AG10803 (cell line): ENCODE measurements at regions not wholly inside any gene's neighbourhood (a gene's known extent, or its start where the extent isn't known, plus 50 kb on each side); places are given as distances from the start of the nearest gene placed in this dataset.

Experiments used
- DNase-seq: peaks from one replicate; pipeline ENCODE4 v3.0.0; 2010; ENCODE audit warnings: low read depth
- H3K4me3 ChIP-seq: 2 replicates; pipeline ENCODE4 v1.5.1; 2011; ENCODE audit warnings: mild to moderate bottlenecking, low read length, control low read depth
- TF ChIP-seq, protein P1 (sequence below): conservative IDR thresholded peaks from 2 replicates; pipeline ENCODE4 v1.5.1; 2011; ENCODE audit warnings: mild to moderate bottlenecking, low read length, control low read depth, inconsistent platforms

GRCh38 chr12:123034022-123034541 is 53.6 kb downstream of the ARL6IP4 start:
- TF ChIP-seq, protein P1, sequence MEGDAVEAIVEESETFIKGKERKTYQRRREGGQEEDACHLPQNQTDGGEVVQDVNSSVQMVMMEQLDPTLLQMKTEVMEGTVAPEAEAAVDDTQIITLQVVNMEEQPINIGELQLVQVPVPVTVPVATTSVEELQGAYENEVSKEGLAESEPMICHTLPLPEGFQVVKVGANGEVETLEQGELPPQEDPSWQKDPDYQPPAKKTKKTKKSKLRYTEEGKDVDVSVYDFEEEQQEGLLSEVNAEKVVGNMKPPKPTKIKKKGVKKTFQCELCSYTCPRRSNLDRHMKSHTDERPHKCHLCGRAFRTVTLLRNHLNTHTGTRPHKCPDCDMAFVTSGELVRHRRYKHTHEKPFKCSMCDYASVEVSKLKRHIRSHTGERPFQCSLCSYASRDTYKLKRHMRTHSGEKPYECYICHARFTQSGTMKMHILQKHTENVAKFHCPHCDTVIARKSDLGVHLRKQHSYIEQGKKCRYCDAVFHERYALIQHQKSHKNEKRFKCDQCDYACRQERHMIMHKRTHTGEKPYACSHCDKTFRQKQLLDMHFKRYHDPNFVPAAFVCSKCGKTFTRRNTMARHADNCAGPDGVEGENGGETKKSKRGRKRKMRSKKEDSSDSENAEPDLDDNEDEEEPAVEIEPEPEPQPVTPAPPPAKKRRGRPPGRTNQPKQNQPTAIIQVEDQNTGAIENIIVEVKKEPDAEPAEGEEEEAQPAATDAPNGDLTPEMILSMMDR: no peak
- H3K4me3 ChIP-seq: no peak overlapping the region

GRCh38 chr12:123033392-123034021 is 53.0 kb downstream of the ARL6IP4 start:
- H3K4me3 ChIP-seq: no peak overlapping the region
- TF ChIP-seq, protein P1: no peak
- no peak for DNase-seq

More at GRCh38 chr12:123034022-123034541, 53.6 kb downstream of the ARL6IP4 start:
- no peak for DNase-seq

DNA sequence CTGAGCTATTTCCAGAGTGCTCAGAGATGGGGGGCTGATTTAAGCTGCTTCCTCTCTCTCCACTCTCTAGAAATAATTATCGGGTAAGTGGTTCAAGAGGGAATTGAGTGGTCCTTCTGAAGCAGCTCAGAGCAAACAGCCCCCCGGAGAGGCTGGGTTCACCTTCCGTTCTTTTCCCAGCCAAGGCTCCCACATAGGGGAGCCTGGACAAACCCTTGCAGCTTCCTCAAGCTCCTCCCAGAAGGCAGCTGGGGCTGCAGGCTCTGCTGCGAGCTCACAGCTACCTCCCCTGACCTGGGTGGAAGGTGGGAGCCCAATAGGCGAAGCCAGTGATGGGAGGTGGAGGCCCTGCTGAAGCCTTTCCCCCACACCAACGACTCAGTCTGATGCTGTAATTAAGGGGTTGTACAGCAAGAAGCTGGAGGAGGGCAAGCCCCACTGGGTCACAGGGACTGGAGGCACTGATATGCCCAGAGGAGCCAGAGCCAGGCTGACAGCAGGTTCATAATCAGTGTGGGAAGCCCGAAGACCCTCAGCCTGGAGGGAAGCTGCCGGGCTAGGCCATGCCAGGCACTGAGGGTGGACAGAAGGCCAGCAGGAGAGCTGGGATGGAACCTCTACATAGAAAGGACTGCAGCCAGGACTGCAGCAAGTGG is 52.4 kb downstream of the ARL6IP4 start:
- no peak for DNase-seq
- no peak overlapping the region for H3K4me3 ChIP-seq
- TF ChIP-seq, protein P1: no peak
